Lower leg skin (tissue), 4 donors: ENCODE measurements at regions not wholly inside any gene's neighbourhood (a gene's known extent, or its start where the extent isn't known, plus 50 kb on each side); places are given as distances from the start of the nearest gene placed in this dataset.

ENCODE experiments used
- DNase-seq, 2 donors: peaks; one replicate each; pipeline ENCODE4 v3.0.0-alpha.2; 2019; ENCODE audit warnings: low spot score in 2 of 2
- H3K4me3 ChIP-seq: fragments of 200-600 bp; sonication (generic); 2 replicates; pipeline ENCODE4 v1.5.1; 2017; ENCODE audit warnings: mild to moderate bottlenecking, low read depth; ENCODE audit not compliant: poor library complexity, severe bottlenecking
- POLR2A ChIP-seq, 2 donors: fragments of 450-650 bp; IDR thresholded peaks; one replicate each; pipeline ENCODE4 v1.6.1; 2016 to 2017; ENCODE audit warnings: antibody characterized with exemption in 2 of 2, mild to moderate bottlenecking in 1 of 2, moderate library complexity in 1 of 2
- WGBS, 2 donors: methylation state at CpG; one replicate each; pipeline ENCODE4 v1.1.5; 2018; 5-methylcytosine and 5-hydroxymethylcytosine counted together
- intact Hi-C: fragments of 100-400 bp; cut with DNase I; formaldehyde crosslinking; loops from one replicate; pipeline ENCODE4 v1.15.0; 2023; ENCODE audit warnings: low total_unique reads
- TF ChIP-seq, protein P1 (sequence below), 3 donors: fragments of 450-650 bp; IDR thresholded peaks; one replicate each; pipeline ENCODE4 v1.5.1; 2016; ENCODE audit warnings: antibody characterized with exemption in 3 of 3, mild to moderate bottlenecking in 3 of 3, moderate library complexity in 2 of 3

DNA sequence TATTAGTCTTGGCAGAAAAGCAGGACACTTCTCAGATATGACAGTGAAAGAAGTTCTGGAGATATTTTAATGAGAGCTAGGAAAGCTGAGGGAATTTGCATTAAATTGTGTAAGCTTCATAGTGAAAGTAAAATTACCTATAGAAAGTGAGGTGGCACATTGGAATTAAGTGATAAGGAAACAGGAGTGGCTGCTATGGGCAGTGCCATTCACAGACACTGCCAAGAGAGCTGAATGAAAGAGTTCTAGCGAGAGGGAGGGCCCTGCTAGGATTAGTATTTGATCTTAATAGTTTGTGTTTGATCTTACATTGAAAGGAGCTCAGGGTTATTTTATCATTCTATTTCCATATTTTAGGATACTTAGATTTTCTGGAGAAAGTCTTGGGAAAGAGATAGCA lies 351.9 kb downstream of the DDX10 start:
- DNase-seq, result no peak

DNA sequence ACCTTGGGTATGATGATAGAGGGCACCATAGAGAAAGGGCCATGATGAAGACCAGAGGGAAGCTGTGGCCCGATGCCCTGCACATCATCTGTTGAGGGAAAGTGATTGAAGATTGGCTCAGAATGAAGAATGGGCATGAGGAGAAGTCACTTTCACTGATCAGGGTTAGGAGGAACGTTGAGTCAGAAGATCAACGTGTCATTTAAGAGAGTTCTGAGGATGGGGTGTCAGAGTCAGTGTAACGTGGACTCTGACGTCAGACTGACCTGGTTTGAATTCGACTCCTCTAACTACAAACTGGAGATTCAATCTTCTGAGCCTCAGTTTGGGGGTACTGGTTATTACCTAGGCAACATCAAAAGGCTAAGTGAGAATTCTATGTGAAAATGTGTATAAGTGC lies 352.6 kb downstream of the DDX10 start:
- intact Hi-C loops, result no loop called here
- H3K4me3 ChIP-seq, result no peak overlapping the region
- DNase-seq, result no peak
- TF ChIP-seq, protein P1, sequence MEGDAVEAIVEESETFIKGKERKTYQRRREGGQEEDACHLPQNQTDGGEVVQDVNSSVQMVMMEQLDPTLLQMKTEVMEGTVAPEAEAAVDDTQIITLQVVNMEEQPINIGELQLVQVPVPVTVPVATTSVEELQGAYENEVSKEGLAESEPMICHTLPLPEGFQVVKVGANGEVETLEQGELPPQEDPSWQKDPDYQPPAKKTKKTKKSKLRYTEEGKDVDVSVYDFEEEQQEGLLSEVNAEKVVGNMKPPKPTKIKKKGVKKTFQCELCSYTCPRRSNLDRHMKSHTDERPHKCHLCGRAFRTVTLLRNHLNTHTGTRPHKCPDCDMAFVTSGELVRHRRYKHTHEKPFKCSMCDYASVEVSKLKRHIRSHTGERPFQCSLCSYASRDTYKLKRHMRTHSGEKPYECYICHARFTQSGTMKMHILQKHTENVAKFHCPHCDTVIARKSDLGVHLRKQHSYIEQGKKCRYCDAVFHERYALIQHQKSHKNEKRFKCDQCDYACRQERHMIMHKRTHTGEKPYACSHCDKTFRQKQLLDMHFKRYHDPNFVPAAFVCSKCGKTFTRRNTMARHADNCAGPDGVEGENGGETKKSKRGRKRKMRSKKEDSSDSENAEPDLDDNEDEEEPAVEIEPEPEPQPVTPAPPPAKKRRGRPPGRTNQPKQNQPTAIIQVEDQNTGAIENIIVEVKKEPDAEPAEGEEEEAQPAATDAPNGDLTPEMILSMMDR (IDR thresholded peaks at IDR 0.05), result no peak
- TF ChIP-seq POLR2A (IDR thresholded peaks at IDR 0.05), result no peak
- WGBS, 2 donors, result 91 to 95% methylated on average over 6 of the region's 6 CpGs

More for the DNA sequence above, 351.9 kb downstream of the DDX10 start:
- no peak for TF ChIP-seq POLR2A (IDR thresholded peaks at IDR 0.05)
- 28 to 75% methylated on average over 1 of the region's 1 CpG for WGBS, 2 donors
- intact Hi-C loops, result no loop called here
- no peak overlapping the region for H3K4me3 ChIP-seq

DNA sequence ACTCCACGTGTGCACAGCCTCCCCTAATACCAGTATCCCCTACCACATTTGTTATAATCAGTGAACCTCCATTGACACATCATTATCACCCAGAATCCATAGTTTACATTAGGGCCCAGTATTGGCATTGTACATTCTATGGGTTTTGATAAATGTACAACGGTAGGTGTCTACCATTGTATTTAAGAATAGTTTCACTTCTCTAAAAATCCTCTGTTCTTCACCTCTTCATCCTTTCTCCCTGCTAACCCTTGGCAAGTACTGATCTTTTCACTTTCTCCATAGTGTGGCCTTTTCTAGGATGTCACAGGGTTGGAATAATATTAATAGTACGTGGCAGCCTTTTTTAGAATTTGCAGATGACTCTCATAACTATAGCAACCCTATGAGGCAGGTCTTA lies 353.8 kb downstream of the DDX10 start:
- WGBS, 2 donors, result 74 to 91% methylated on average over 3 of the region's 3 CpGs
- TF ChIP-seq, protein P1 (IDR thresholded peaks at IDR 0.05), result no peak
- no peak for TF ChIP-seq POLR2A (IDR thresholded peaks at IDR 0.05)
- H3K4me3 ChIP-seq, result no peak overlapping the region
- intact Hi-C loops, result no loop called here
- no peak for DNase-seq

DNA sequence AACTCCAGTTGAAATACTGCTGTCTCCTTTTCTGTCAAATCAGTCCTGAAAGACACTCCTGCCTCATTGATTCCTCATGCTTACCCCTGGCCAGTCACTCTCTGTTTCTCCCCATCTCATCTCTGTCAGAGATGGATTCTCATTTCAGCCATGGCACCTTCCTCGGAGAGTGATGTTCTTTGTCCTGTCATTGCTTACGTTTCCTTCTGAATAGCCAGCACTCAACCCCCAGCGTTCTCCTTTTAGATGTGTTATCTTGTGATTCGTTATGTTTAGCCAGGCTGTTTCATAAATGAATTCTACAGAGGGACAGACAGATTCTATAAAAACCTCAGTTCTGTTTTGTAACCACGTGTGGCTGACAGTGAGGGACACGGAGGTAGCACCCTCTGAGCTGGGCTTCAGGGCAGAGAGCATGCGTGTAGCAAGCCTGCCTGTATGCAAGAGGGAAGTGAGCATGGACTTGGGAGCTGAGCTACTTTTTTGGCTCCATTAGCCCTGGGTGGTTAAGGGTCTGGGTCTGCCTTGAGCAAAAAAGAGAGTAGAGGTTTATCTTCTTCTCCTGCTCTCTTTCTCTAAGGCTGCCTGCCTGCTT lies 354.6 kb downstream of the DDX10 start:
- H3K4me3 ChIP-seq, result no peak overlapping the region
- WGBS, 2 donors, result 91 to 95% methylated on average over 7 of the region's 7 CpGs
- no peak for DNase-seq
- TF ChIP-seq, protein P1 (IDR thresholded peaks at IDR 0.05), result no peak
- TF ChIP-seq POLR2A (IDR thresholded peaks at IDR 0.05), result no peak
- intact Hi-C loops, result no loop called here

DNA sequence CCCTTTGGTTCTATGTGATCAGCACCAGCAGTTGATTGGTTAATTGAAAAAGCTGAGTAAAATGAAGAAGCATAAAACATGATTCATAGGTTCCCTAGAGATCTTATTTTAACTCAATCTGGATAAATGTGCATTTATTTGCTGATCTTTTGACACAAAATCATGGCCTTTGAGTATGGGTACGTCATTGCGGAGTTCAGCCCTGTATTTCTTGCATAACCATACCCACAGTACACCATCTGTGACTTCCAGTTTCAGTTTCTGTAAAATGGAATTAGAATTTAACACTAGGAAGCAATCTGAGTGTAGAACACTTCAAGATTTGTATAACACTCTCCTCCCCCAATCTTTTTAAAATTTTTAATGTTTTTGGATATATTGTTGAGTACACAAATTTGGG lies 358.2 kb downstream of the DDX10 start:
- TF ChIP-seq, protein P1 (IDR thresholded peaks at IDR 0.05), result no peak
- no peak for TF ChIP-seq POLR2A (IDR thresholded peaks at IDR 0.05)
- no peak overlapping the region for H3K4me3 ChIP-seq
- 71 to 76% methylated on average over 2 of the region's 2 CpGs for WGBS, 2 donors
- intact Hi-C loops, result no loop called here
- no peak for DNase-seq

DNA sequence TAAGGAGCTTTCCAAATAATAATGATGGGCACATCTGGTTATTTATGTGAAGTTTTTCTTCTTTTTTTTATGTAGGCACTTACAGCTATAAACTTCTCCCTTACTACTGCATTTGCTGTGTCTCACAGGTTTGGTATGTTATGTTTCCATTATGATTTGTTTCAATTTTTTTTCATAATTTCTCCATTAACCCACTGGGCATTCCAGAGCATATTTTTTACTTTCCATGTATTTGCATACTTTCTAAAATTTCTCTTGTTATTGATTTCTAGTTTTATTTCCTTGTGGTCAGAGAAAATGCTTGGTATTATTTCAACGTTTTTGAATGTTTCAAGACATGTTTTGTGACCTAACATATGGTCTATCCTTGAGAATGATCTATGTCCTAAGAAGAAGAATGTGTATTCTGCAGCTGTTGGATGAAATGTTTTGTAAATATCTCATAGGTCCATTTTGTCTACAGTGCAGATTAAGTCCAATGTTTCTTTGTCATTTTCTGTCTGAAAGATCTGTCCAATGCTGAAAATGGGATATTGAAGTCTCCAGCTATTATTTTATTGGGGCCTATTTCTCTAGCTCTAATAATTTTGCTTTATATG lies 362.1 kb downstream of the DDX10 start:
- TF ChIP-seq, protein P1 (IDR thresholded peaks at IDR 0.05), result no peak
- no peak for TF ChIP-seq POLR2A (IDR thresholded peaks at IDR 0.05)
- no peak for DNase-seq
- intact Hi-C loops, result no loop called here
- 41 to 50% methylated on average over 1 of the region's 1 CpG for WGBS, 2 donors
- no peak overlapping the region for H3K4me3 ChIP-seq
